GM12878 (cell line): ENCODE measurements at regions not wholly inside any gene's neighbourhood (a gene's known extent, or its start where the extent isn't known, plus 50 kb on each side); places are given as distances from the start of the nearest gene placed in this dataset.

Source experiments
- ATAC-seq: fragments of 200-7000 bp; cut with Tn5 transposase; 3 replicates; pipeline ENCODE4 v1.9.1; 2020; ENCODE audit warnings: mild to moderate bottlenecking, moderate library complexity
- BruUV-seq: library from RNA; stranded (reverse); fragments of 400-500 nt; replicated peaks from 2 replicates; lab custom pipeline; 2021; lab: Mats Ljungman, UMichigan
- CTCF ChIA-PET: fragments of 300-600 bp; sonication (Branson Sonifier 250); formaldehyde crosslinking; extraction: SDS; loops from one replicate; lab custom pipeline; 2021; ENCODE audit warnings: inconsistent platforms; lab: Yijun Ruan, JAX
- POLR2A ChIA-PET: fragments of 350-600 bp; formaldehyde crosslinking; extraction: SDS; loops from one replicate; lab custom pipeline; 2021; ENCODE audit warnings: inconsistent platforms; lab: Charles Lee
- RAD21 ChIA-PET: fragments of 300-600 bp; sonication (Branson Sonifier 250); formaldehyde crosslinking; loops from one replicate; lab custom pipeline; 2023; ENCODE audit warnings: antibody characterized with exemption; ENCODE audit not compliant: unreplicated experiment; lab: Charles Lee
- SMC1A ChIA-PET: fragments of 300-600 bp; sonication (Branson Sonifier 250); formaldehyde crosslinking; loops from one replicate; lab custom pipeline; 2023; ENCODE audit not compliant: unreplicated experiment, uncharacterized antibody; lab: Charles Lee
- DNase-seq: peaks from one replicate; pipeline ENCODE4 v3.0.0-alpha.2; 2011; ENCODE audit warnings: low read depth, low spot score
- FAIRE-seq: peaks from 3 replicates; lab custom pipeline; 2011; peaks lifted over from hg19 to GRCh38; lab: Jason Lieb, UNC
- H2AFZ ChIP-seq: 2 replicates; pipeline ENCODE4 v1.6.0; 2011; ENCODE audit warnings: low read depth, low read length, control low read depth; ENCODE audit not compliant: control insufficient read depth
- H3K27ac ChIP-seq: 2 replicates; pipeline ENCODE4 v1.5.1; 2011; ENCODE audit warnings: control low read depth; ENCODE audit not compliant: control insufficient read depth, insufficient read depth
- H3K27me3 ChIP-seq, 2 experiments: replicated peaks in 1 of 2; 2 replicates each; pipeline versions ENCODE4 v1.6.0 to v1.6.1; 2011; ENCODE audit warnings: low read length in 1 of 2; ENCODE audit not compliant: control insufficient read depth in 2 of 2, insufficient read depth in 2 of 2
- H3K36me3 ChIP-seq, 2 experiments: 2 replicates each; pipeline ENCODE4 v1.5.1; 2011; ENCODE audit warnings: low read length in 1 of 2; ENCODE audit not compliant: control insufficient read depth in 2 of 2, insufficient read depth in 2 of 2
- H3K4me1 ChIP-seq: 2 replicates; pipeline ENCODE4 v1.6.1; 2011; ENCODE audit warnings: mild to moderate bottlenecking, low read length, moderate library complexity, mixed read lengths; ENCODE audit not compliant: control insufficient read depth, insufficient read depth
- H3K4me2 ChIP-seq: 2 replicates; pipeline ENCODE4 v1.6.0; 2011; ENCODE audit warnings: control low read depth; ENCODE audit not compliant: control insufficient read depth, insufficient read depth
- H3K4me3 ChIP-seq: fragments of 200-600 bp; sonication (generic); 2 replicates; pipeline ENCODE4 v1.5.1; 2016
- H3K79me2 ChIP-seq: 2 replicates; pipeline ENCODE4 v1.6.0; 2011; ENCODE audit warnings: low read length; ENCODE audit not compliant: control insufficient read depth, insufficient read depth
- H3K9ac ChIP-seq: 2 replicates; pipeline ENCODE4 v1.8.0; 2011; ENCODE audit warnings: low read length, control low read depth, mixed read lengths; ENCODE audit not compliant: control insufficient read depth, insufficient read depth
- H3K9me3 ChIP-seq: replicated peaks from 3 replicates; pipeline ENCODE4 v1.5.1; 2011; ENCODE audit warnings: mild to moderate bottlenecking, low read length; ENCODE audit not compliant: control insufficient read depth, insufficient read depth
- H4K20me1 ChIP-seq: 2 replicates; pipeline ENCODE4 v1.6.0; 2011; ENCODE audit not compliant: control insufficient read depth, insufficient read depth
- CHD4 ChIP-seq: fragments of 200-600 bp; sonication (generic); IDR thresholded peaks from 2 replicates; pipeline ENCODE4 v1.6.1; 2016; ENCODE audit warnings: mild to moderate bottlenecking
- EP300 ChIP-seq, 2 experiments: fragments of 150-350 bp in 1 of 2; IDR thresholded peaks; 2 replicates each; pipeline ENCODE4 v1.6.1; 2011 to 2012; ENCODE audit warnings: low read depth in 2 of 2, low read length in 2 of 2, borderline replicate concordance in 1 of 2, improper control_type of control experiment in 1 of 2, inconsistent platforms in 1 of 2; ENCODE audit not compliant: control insufficient read depth in 1 of 2
- FOS ChIP-seq: IDR thresholded peaks from 3 replicates; pipeline ENCODE4 v1.6.1; 2011; ENCODE audit warnings: borderline replicate concordance; ENCODE audit not compliant: insufficient read length; ENCODE audit errors: extremely low read depth
- IRF4 ChIP-seq: IDR thresholded peaks from 2 replicates; pipeline ENCODE4 v1.6.1; 2011; ENCODE audit warnings: low read depth, low read length
- MTA3 ChIP-seq: IDR thresholded peaks from 2 replicates; pipeline ENCODE4 v1.6.1; 2012; ENCODE audit warnings: low read length, inconsistent platforms, borderline replicate concordance
- NFIC ChIP-seq: IDR thresholded peaks from 2 replicates; pipeline ENCODE4 v1.6.1; 2012; ENCODE audit warnings: low read depth, mild to moderate bottlenecking, inconsistent platforms, low read length, moderate library complexity
- POLR2A ChIP-seq: IDR thresholded peaks from 2 replicates; pipeline ENCODE4 v1.6.1; 2011; ENCODE audit warnings: low read depth, mild to moderate bottlenecking, low read length
- SKIL ChIP-seq: fragments of 450-650 bp; IDR thresholded peaks from 2 replicates; pipeline ENCODE4 v1.6.1; 2017; ENCODE audit warnings: mild to moderate bottlenecking, low read depth, inconsistent platforms; ENCODE audit not compliant: poor library complexity, severe bottlenecking
- SMAD5 ChIP-seq: IDR thresholded peaks from 2 replicates; pipeline ENCODE4 v1.6.1; 2016; ENCODE audit warnings: antibody characterized with exemption, low read depth
- SRF ChIP-seq, 2 experiments: IDR thresholded peaks; 2 replicates each; pipeline ENCODE4 v1.6.1; 2011; ENCODE audit warnings: low read depth in 2 of 2, low read length in 2 of 2, mild to moderate bottlenecking in 1 of 2, moderate library complexity in 1 of 2
- TCF3 ChIP-seq: IDR thresholded peaks from 2 replicates; pipeline ENCODE4 v1.6.1; 2012; ENCODE audit warnings: low read depth, mild to moderate bottlenecking, low read length, borderline replicate concordance; ENCODE audit not compliant: insufficient read depth
- USF2 ChIP-seq: IDR thresholded peaks from 2 replicates; pipeline ENCODE4 v1.6.1; 2011; ENCODE audit warnings: low read depth, low read length, improper control_type of control experiment, borderline replicate concordance
- ZNF217 ChIP-seq: fragments of 450-650 bp; IDR thresholded peaks from 2 replicates; pipeline ENCODE4 v1.6.1; 2017; ENCODE audit warnings: antibody characterized with exemption, mild to moderate bottlenecking
- WGBS: methylation state at CpG from one replicate; pipeline ENCODE4 v1.1.6; 2016; ENCODE audit warnings: low lambda C conversion rate; ENCODE audit not compliant: insufficient replicate concordance, insufficient coverage; ENCODE audit errors: missing lambda C conversion rate; 5-methylcytosine and 5-hydroxymethylcytosine counted together
- in situ Hi-C: fragments of 300-500 bp; cut with MboI; formaldehyde crosslinking; loops from 9 replicates; pipeline ENCODE4 v1.14.3; 2018; ENCODE audit warnings: mixed read lengths
- intact Hi-C: fragments of 100-400 bp; cut with micrococcal nuclease; formaldehyde crosslinking; loops from one replicate; pipeline ENCODE4 v1.14.2; 2022; ENCODE audit not compliant: unreplicated experiment

- H4K20me1 ChIP-seq: no peaks in the 10 kb centered on the region
- no peak overlapping the region for H3K4me2 ChIP-seq
- POLR2A ChIA-PET: no interaction called here
- H2AFZ ChIP-seq: no peak overlapping the region
- no peak overlapping the region for H3K9ac ChIP-seq
- no peaks in the 10 kb centered on the region for H3K9me3 ChIP-seq
- TF ChIP-seq SRF (IDR thresholded peaks at IDR 0.05; ENCODE audit: low read depth in 2 of 2, low read length in 2 of 2): no peak
- no peak for TF ChIP-seq USF2
- TF ChIP-seq IRF4: no peak
- no peak for TF ChIP-seq POLR2A
- no peak for TF ChIP-seq FOS
- TF ChIP-seq, all 136 proteins: peak for 0
- ATAC-seq (no peak), FAIRE-seq (no peak), DNase-seq (no peak)
- intact Hi-C loops (no loop called here), in situ Hi-C loops (no loop called here)
- WGBS: 51% methylated on average over 2 of the region's 2 CpGs
- ChIA-PET SMC1A (no interaction called here), CTCF (no interaction called here), RAD21 (no interaction called here)
- no peak overlapping the region for H3K4me3 ChIP-seq
- H3K79me2 ChIP-seq: no peaks in the 10 kb centered on the region
- H3K36me3 ChIP-seq: no peaks in the 10 kb centered on the region
- no peaks in the 10 kb centered on the region for H3K27me3 ChIP-seq
- no TSS peak for BruUV-seq
- H3K27ac ChIP-seq: no peak overlapping the region
- no peaks in the 10 kb centered on the region for H3K4me1 ChIP-seq
Observed at GRCh38 chr10:84896909-84897308, 568.5 kb downstream of the CCSER2 start.

GRCh38 chr10:84899268-84899667 lies 570.9 kb downstream of the CCSER2 start:
- Histone ChIP-seq H3K27ac (no peak overlapping the region), H3K4me3 (no peak overlapping the region), H3K4me2 (no peak overlapping the region), H4K20me1 (no peaks in the 10 kb centered on the region), H3K9ac (no peak overlapping the region), H3K9me3 (no peaks in the 10 kb centered on the region), H3K36me3 (no peaks in the 10 kb centered on the region), H3K79me2 (no peaks in the 10 kb centered on the region), H3K27me3 (no peaks in the 10 kb centered on the region), H3K4me1 (no peaks in the 10 kb centered on the region), H2AFZ (no peak overlapping the region)
- ChIA-PET CTCF (no interaction called here), SMC1A (no interaction called here), RAD21 (no interaction called here), POLR2A (no interaction called here)
- no TSS peak for BruUV-seq
- ATAC-seq (no peak), FAIRE-seq (no peak), DNase-seq (no peak)
- 13% methylated on average over 1 of the region's 1 CpG for WGBS
- intact Hi-C loops: no loop called here
- in situ Hi-C loops: no loop called here
- TF ChIP-seq TCF3: no peak
- TF ChIP-seq CHD4: no peak
- no peak for TF ChIP-seq NFIC
- no peak for TF ChIP-seq SKIL
- no peak for TF ChIP-seq EP300 (IDR thresholded peaks at IDR 0.05; ENCODE audit: borderline replicate concordance in 1 of 2, control insufficient read depth in 1 of 2, low read depth in 2 of 2, low read length in 2 of 2)
- TF ChIP-seq MTA3: no peak
- TF ChIP-seq ZNF217: no peak
- no peak for TF ChIP-seq SMAD5
